Gastrocnemius medialis (tissue), 4 donors: ENCODE measurements at regions not wholly inside any gene's neighbourhood (a gene's known extent, or its start where the extent isn't known, plus 50 kb on each side); places are given as distances from the start of the nearest gene placed in this dataset.

Experiments used
- ATAC-seq, 2 donors: fragments of 150-250 bp; one replicate each; pipeline ENCODE4 v1.9.1; 2016
- DNase-seq, 2 donors: peaks; one replicate each; pipeline ENCODE4 v3.0.0-alpha.2; 2019
- H3K27ac ChIP-seq, 4 donors: fragments of 200-600 bp; sonication (generic); 1 replicate in 1 of 4; 2 replicates in 3 of 4; pipeline ENCODE4 v1.5.1; 2016 to 2018; ENCODE audit warnings: mild to moderate bottlenecking in 2 of 4, moderate library complexity in 1 of 4
- H3K27me3 ChIP-seq, 3 donors: fragments of 200-600 bp; sonication (generic) in 2 of 3; 1 replicate in 1 of 3; 2 replicates in 2 of 3; pipeline versions ENCODE4 v1.5.1 to v1.6.0; 2016 to 2019; ENCODE audit warnings: mild to moderate bottlenecking in 1 of 3, moderate library complexity in 1 of 3
- H3K36me3 ChIP-seq, 2 donors: fragments of 200-600 bp; sonication (generic) in 1 of 2; one replicate each; pipeline ENCODE4 v1.5.1; 2017 to 2018
- H3K4me1 ChIP-seq, 2 donors: fragments of 200-600 bp; sonication (generic) in 1 of 2; one replicate each; pipeline ENCODE4 v1.5.1; 2016 to 2017; ENCODE audit warnings: mild to moderate bottlenecking in 2 of 2
- H3K4me3 ChIP-seq, 4 donors: fragments of 200-600 bp; sonication (generic) in 3 of 4; 1 replicate in 1 of 4; 2 replicates in 3 of 4; pipeline ENCODE4 v1.5.1; 2016 to 2019; ENCODE audit warnings: mild to moderate bottlenecking in 2 of 4
- H3K9me3 ChIP-seq, 3 donors: fragments of 200-600 bp; sonication (generic) in 2 of 3; 1 replicate in 1 of 3; 2 replicates in 2 of 3; pipeline ENCODE4 v1.5.1; 2016 to 2019
- POLR2A ChIP-seq, 2 donors: fragments of 450-650 bp; IDR thresholded peaks; one replicate each; pipeline ENCODE4 v1.6.1; 2017; ENCODE audit warnings: antibody characterized with exemption in 2 of 2, mild to moderate bottlenecking in 2 of 2, moderate library complexity in 2 of 2
- in situ Hi-C, 4 donors: fragments of 200-750 bp; cut with MboI; loops; one replicate each; pipeline versions ENCODE4 v1.15.0 to v1.8.0; 2017; ENCODE audit warnings: low sequenced_read_pairs in 4 of 4
- intact Hi-C: fragments of 100-400 bp; cut with DNase I; formaldehyde crosslinking; loops from one replicate; pipeline ENCODE4 v1.15.1; 2023; ENCODE audit warnings: low total_unique reads
- TF ChIP-seq, protein P1 (sequence below), 5 experiments: fragments of 450-650 bp in 3 of 5; fragments of 200-600 bp in 2 of 5; sonication (generic) in 2 of 5; IDR thresholded peaks in 4 of 5; conservative IDR thresholded peaks in 1 of 5; 1 replicate in 4 of 5; 2 replicates in 1 of 5; pipeline ENCODE4 v1.5.1; 2016 to 2019; ENCODE audit warnings: antibody characterized with exemption in 5 of 5, mild to moderate bottlenecking in 3 of 5, moderate library complexity in 3 of 5

DNA sequence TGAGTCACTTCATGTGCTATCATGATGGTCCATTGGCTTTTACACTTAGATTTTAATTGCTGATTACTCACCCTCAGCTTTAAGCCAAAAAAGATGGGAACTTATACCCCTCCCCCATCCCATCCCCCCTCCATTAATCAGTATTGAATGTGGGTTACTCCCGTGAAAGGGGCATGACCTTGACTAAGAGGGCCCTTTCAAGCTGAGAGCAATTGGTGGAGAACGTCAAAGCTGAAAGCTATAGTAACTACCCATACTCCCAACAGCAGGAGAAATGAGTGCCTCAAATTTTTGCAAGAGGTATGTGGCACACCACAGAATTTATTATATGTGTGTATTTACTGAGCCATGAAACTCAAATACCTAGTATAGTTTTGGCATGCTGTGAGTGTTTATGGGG, 99.7 kb upstream of the CDH8 start:
- ATAC-seq: no peak
- H3K4me3 ChIP-seq: no peak overlapping the region
- intact Hi-C loops (no loop called here), in situ Hi-C loops (no loop called here)
- TF ChIP-seq, protein P1, sequence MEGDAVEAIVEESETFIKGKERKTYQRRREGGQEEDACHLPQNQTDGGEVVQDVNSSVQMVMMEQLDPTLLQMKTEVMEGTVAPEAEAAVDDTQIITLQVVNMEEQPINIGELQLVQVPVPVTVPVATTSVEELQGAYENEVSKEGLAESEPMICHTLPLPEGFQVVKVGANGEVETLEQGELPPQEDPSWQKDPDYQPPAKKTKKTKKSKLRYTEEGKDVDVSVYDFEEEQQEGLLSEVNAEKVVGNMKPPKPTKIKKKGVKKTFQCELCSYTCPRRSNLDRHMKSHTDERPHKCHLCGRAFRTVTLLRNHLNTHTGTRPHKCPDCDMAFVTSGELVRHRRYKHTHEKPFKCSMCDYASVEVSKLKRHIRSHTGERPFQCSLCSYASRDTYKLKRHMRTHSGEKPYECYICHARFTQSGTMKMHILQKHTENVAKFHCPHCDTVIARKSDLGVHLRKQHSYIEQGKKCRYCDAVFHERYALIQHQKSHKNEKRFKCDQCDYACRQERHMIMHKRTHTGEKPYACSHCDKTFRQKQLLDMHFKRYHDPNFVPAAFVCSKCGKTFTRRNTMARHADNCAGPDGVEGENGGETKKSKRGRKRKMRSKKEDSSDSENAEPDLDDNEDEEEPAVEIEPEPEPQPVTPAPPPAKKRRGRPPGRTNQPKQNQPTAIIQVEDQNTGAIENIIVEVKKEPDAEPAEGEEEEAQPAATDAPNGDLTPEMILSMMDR (IDR thresholded peaks at IDR 0.05 in 4 of 5, conservative IDR thresholded peaks at IDR 0.05 in 1 of 5): no peak
- no peak for TF ChIP-seq POLR2A (IDR thresholded peaks at IDR 0.05)
- H3K9me3 ChIP-seq: no peaks in the 10 kb centered on the region
- H3K4me1 ChIP-seq: no peaks in the 10 kb centered on the region
- no peaks in the 10 kb centered on the region for H3K27me3 ChIP-seq
- H3K36me3 ChIP-seq: no peaks in the 10 kb centered on the region
- no peak overlapping the region for H3K27ac ChIP-seq
- no peak for DNase-seq

DNA sequence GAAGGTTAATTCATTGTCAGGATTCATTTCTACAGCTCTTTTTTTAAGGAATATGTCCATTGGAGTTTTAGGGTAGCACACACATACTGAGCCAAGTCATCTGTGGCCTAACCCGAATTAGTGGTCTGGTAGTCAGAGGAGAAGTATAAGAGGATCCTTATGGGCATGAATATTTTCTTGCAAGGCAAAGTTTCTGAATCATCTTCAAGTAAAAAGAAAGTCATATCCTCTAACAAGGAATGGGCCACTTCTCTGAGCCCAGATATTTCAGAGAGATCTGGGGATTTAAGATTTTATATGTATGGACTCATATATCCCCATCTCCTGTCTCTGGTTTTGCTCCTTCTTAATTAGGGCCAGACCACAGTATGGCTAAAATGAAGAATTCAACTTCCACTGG, 99.2 kb upstream of the CDH8 start:
- Histone ChIP-seq H3K4me1 (no peaks in the 10 kb centered on the region), H3K4me3 (no peak overlapping the region), H3K27me3 (no peaks in the 10 kb centered on the region), H3K9me3 (no peaks in the 10 kb centered on the region), H3K27ac (no peak overlapping the region), H3K36me3 (no peaks in the 10 kb centered on the region)
- no peak for ATAC-seq
- no peak for DNase-seq
- in situ Hi-C loops (no loop called here), intact Hi-C loops (no loop called here)
- TF ChIP-seq, protein P1 (IDR thresholded peaks at IDR 0.05 in 4 of 5, conservative IDR thresholded peaks at IDR 0.05 in 1 of 5): no peak
- TF ChIP-seq POLR2A (IDR thresholded peaks at IDR 0.05): no peak

DNA sequence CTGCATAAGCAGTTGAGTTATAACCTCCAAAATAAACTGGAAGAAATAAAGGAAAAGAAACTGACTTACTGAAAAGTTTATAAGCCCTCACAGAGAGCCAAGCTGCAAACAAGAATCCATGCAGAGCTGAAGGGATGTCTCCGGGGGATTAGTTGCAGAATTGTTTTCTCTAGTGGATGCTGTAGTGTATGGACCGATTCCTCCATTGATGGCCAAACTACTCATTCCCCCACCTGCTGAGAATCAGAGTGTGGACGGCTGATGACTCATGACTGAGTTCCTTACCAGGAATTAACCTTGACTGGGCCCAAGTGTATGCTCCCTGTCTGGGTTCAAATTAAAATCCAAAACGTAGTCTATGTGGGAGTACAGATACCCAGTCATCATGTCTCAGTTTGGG, 93.9 kb upstream of the CDH8 start:
- no peaks in the 10 kb centered on the region for H3K4me1 ChIP-seq
- no peaks in the 10 kb centered on the region for H3K27me3 ChIP-seq
- no peak overlapping the region for H3K27ac ChIP-seq
- intact Hi-C loops: no loop called here
- DNase-seq: no peak
- no peak overlapping the region for H3K4me3 ChIP-seq
- no peaks in the 10 kb centered on the region for H3K36me3 ChIP-seq
- in situ Hi-C loops: no loop called here
- ATAC-seq: no peak
- TF ChIP-seq POLR2A (IDR thresholded peaks at IDR 0.05): no peak
- TF ChIP-seq, protein P1 (IDR thresholded peaks at IDR 0.05 in 4 of 5, conservative IDR thresholded peaks at IDR 0.05 in 1 of 5): no peak
- H3K9me3 ChIP-seq: no peaks in the 10 kb centered on the region

DNA sequence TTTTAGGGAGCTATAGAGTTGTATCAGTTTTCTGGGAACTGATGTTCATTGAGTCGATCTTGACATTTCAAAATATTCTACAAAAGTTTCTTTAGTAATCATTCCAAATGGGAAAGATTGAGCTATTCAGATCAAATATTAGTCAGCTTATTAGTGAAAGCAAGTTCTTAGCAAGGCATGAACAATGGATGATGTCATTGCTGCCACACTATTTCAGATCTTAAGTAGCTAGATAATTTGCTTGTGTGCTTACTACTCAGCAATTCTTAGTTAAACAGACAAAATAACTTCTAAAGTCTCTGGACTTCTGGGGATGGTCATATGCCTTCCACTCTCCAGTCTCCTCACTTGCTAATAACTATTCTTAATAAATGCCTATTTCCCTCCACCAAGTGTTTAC, 69.0 kb upstream of the CDH8 start:
- in situ Hi-C loops (no loop called here), intact Hi-C loops (no loop called here)
- H3K4me1 ChIP-seq: no peaks in the 10 kb centered on the region
- DNase-seq (no peak), ATAC-seq (no peak)
- H3K27ac ChIP-seq: no peak overlapping the region
- no peaks in the 10 kb centered on the region for H3K36me3 ChIP-seq
- no peak for TF ChIP-seq POLR2A (IDR thresholded peaks at IDR 0.05)
- TF ChIP-seq, protein P1 (IDR thresholded peaks at IDR 0.05 in 4 of 5, conservative IDR thresholded peaks at IDR 0.05 in 1 of 5): no peak
- H3K9me3 ChIP-seq: no peaks in the 10 kb centered on the region
- H3K27me3 ChIP-seq: no peaks in the 10 kb centered on the region
- no peak overlapping the region for H3K4me3 ChIP-seq

DNA sequence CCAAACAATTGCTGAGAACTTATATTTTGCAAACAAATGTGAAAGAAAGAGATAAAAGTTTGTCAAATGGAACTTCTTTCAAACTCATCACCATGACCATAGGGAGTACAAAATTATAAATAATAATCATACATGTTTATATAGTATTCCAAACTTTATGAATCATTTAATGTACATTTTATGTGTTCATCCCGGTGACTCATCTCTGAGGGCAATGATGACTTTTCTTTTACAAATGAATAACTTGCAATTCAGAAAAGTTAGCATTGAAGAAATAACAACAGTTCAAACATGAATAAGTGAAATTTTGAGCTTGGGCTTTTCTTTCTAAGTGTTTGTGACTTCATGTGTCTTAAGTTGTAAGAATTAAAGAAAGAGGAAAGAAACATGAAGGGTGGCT, 66.3 kb upstream of the CDH8 start:
- DNase-seq: no peak
- no peak overlapping the region for H3K27ac ChIP-seq
- TF ChIP-seq, protein P1 (IDR thresholded peaks at IDR 0.05 in 4 of 5, conservative IDR thresholded peaks at IDR 0.05 in 1 of 5): no peak
- no peak for TF ChIP-seq POLR2A (IDR thresholded peaks at IDR 0.05)
- no peaks in the 10 kb centered on the region for H3K9me3 ChIP-seq
- no peak overlapping the region for H3K4me3 ChIP-seq
- H3K36me3 ChIP-seq: no peaks in the 10 kb centered on the region
- no peaks in the 10 kb centered on the region for H3K4me1 ChIP-seq
- no peak for ATAC-seq
- in situ Hi-C loops: no loop called here
- intact Hi-C loops: no loop called here
- no peaks in the 10 kb centered on the region for H3K27me3 ChIP-seq
